Right lobe of liver (tissue), 6 donors: ENCODE measurements at regions not wholly inside any gene's neighbourhood (a gene's known extent, or its start where the extent isn't known, plus 50 kb on each side); places are given as distances from the start of the nearest gene placed in this dataset.

Experiments used
- ATAC-seq, 4 donors: fragments of 200-7000 bp; cut with Tn5 transposase; one replicate each; pipeline ENCODE4 v1.9.1; 2020; ENCODE audit warnings: mild to moderate bottlenecking in 4 of 4, moderate library complexity in 4 of 4
- DNase-seq, 3 donors: peaks; one replicate each; pipeline ENCODE4 v3.0.0-alpha.2; 2020
- H3K27ac ChIP-seq, 3 donors: fragments of 200-600 bp; one replicate each; pipeline ENCODE4 v1.8.0; 2022
- H3K27me3 ChIP-seq, 2 donors: fragments of 200-600 bp; one replicate each; pipeline ENCODE4 v1.8.0; 2022
- H3K36me3 ChIP-seq, 4 donors: fragments of 200-600 bp; sonication (generic) in 1 of 4; one replicate each; pipeline versions ENCODE4 v1.5.1 to v1.8.0; 2017 to 2022; ENCODE audit warnings: control low read depth in 1 of 4
- H3K4me1 ChIP-seq, 4 donors: fragments of 200-600 bp; sonication (generic) in 1 of 4; one replicate each; pipeline versions ENCODE4 v1.5.1 to v1.8.0; 2017 to 2022; ENCODE audit warnings: control low read depth in 1 of 4
- H3K4me3 ChIP-seq, 3 donors: fragments of 200-600 bp; one replicate each; pipeline ENCODE4 v1.8.0; 2022
- H3K9me3 ChIP-seq, 4 donors: fragments of 200-600 bp; sonication (generic) in 1 of 4; one replicate each; pipeline versions ENCODE4 v1.5.1 to v1.8.0; 2017 to 2022; ENCODE audit warnings: control low read depth in 1 of 4
- CTCF ChIP-seq, 4 donors: fragments of 200-600 bp in 3 of 4; fragments of 450-650 bp in 1 of 4; IDR thresholded peaks; one replicate each; pipeline versions ENCODE4 v1.5.1 to v1.8.0; 2016 to 2022; ENCODE audit warnings: antibody characterized with exemption in 4 of 4, mild to moderate bottlenecking in 2 of 4
- POLR2A ChIP-seq: fragments of 450-650 bp; IDR thresholded peaks from one replicate; pipeline ENCODE4 v1.6.1; 2017; ENCODE audit warnings: antibody characterized with exemption, mild to moderate bottlenecking
- WGBS: methylation state at CpG from one replicate; pipeline ENCODE4 v1.1.6; 2018; ENCODE audit warnings: low coverage, low lambda C conversion rate; ENCODE audit not compliant: insufficient coverage; ENCODE audit errors: missing lambda C conversion rate; 5-methylcytosine and 5-hydroxymethylcytosine counted together
- intact Hi-C, 2 donors: fragments of 100-400 bp; cut with DNase I; formaldehyde crosslinking; loops; one replicate each; pipeline versions ENCODE4 v1.11.2 to v1.14.1; 2022
- donor health status: DM: no; HTN: yes; CAD: no.
- donor health status: DM: no; HTN: no; CAD: no.
- donor health status: DM: no; HTN: no; CAD: no.
- donor health status: DM: no; HTN: yes; CAD: no.
- donor health status: DM: no; HTN: yes; CAD: no.

- no peaks in the 10 kb centered on the region for H3K36me3 ChIP-seq
- ATAC-seq (no peak), DNase-seq (no peak)
- H3K4me3 ChIP-seq, result no peak overlapping the region
- no peaks in the 10 kb centered on the region for H3K27me3 ChIP-seq
- no peak overlapping the region for H3K27ac ChIP-seq
- H3K9me3 ChIP-seq, result no peaks in the 10 kb centered on the region
- no peaks in the 10 kb centered on the region for H3K4me1 ChIP-seq
- TF ChIP-seq POLR2A (no peak), CTCF (IDR thresholded peaks at IDR 0.05) (no peak)
- WGBS, result 77% methylated on average over 9 of the region's 16 CpGs
- intact Hi-C loops, result no loop called here
These were observed 53.9 kb downstream of the FOXL1 start for GRCh38 chr16:86632206-86632605.

GRCh38 chr16:86632944-86633343, 54.6 kb downstream of the FOXL1 start:
- no peaks in the 10 kb centered on the region for H3K4me1 ChIP-seq
- intact Hi-C loops, result no loop called here
- H3K36me3 ChIP-seq, result no peaks in the 10 kb centered on the region
- 54% methylated on average over 8 of the region's 8 CpGs for WGBS
- no peaks in the 10 kb centered on the region for H3K9me3 ChIP-seq
- ATAC-seq, result no peak
- H3K4me3 ChIP-seq, result no peak overlapping the region
- no peaks in the 10 kb centered on the region for H3K27me3 ChIP-seq
- no peak for DNase-seq
- no peak overlapping the region for H3K27ac ChIP-seq
- TF ChIP-seq CTCF (IDR thresholded peaks at IDR 0.05) (no peak), POLR2A (no peak)

GRCh38 chr16:86634292-86634691, 55.9 kb downstream of the FOXL1 start:
- ATAC-seq (no peak), DNase-seq (no peak)
- Histone ChIP-seq H3K4me1 (no peaks in the 10 kb centered on the region), H3K27me3 (no peaks in the 10 kb centered on the region), H3K36me3 (no peaks in the 10 kb centered on the region), H3K4me3 (no peak overlapping the region), H3K9me3 (no peaks in the 10 kb centered on the region), H3K27ac (no peak overlapping the region)
- WGBS, result 40% methylated on average over 1 of the region's 1 CpG
- intact Hi-C loops, result no loop called here
- TF ChIP-seq CTCF (IDR thresholded peaks at IDR 0.05), result no peak
- TF ChIP-seq POLR2A, result no peak

GRCh38 chr16:86635176-86635876, 57.0 kb downstream of the FOXL1 start:
- TF ChIP-seq POLR2A (no peak), CTCF (IDR thresholded peaks at IDR 0.05) (no peak)
- H3K27ac ChIP-seq, result no peak overlapping the region
- H3K4me3 ChIP-seq, result no peak overlapping the region
- no peaks in the 10 kb centered on the region for H3K4me1 ChIP-seq
- no peak for DNase-seq
- intact Hi-C loops, result no loop called here
- H3K36me3 ChIP-seq, result no peaks in the 10 kb centered on the region
- no peaks in the 10 kb centered on the region for H3K9me3 ChIP-seq
- 32% methylated on average over 7 of the region's 9 CpGs for WGBS
- H3K27me3 ChIP-seq, result no peaks in the 10 kb centered on the region
- ATAC-seq, result no peak

- H3K4me1 ChIP-seq, result no peaks in the 10 kb centered on the region
- no peaks in the 10 kb centered on the region for H3K9me3 ChIP-seq
- ATAC-seq, result no peak
- TF ChIP-seq POLR2A, result no peak
- no peak for TF ChIP-seq CTCF (IDR thresholded peaks at IDR 0.05)
- H3K27me3 ChIP-seq, result no peaks in the 10 kb centered on the region
- no peak overlapping the region for H3K27ac ChIP-seq
- intact Hi-C loops, result no loop called here
- no peak overlapping the region for H3K4me3 ChIP-seq
- no peaks in the 10 kb centered on the region for H3K36me3 ChIP-seq
- 55% methylated on average over 9 of the region's 12 CpGs for whole genome bisulfite sequencing
- DNase-seq, result no peak
These were observed 57.6 kb downstream of the FOXL1 start for GRCh38 chr16:86635926-86636325.
